ENCODE measurements at regions not wholly inside any gene's neighbourhood (a gene's known extent, or its start where the extent isn't known, plus 50 kb on each side); places are given as distances from the start of the nearest gene placed in this dataset.

DNA sequence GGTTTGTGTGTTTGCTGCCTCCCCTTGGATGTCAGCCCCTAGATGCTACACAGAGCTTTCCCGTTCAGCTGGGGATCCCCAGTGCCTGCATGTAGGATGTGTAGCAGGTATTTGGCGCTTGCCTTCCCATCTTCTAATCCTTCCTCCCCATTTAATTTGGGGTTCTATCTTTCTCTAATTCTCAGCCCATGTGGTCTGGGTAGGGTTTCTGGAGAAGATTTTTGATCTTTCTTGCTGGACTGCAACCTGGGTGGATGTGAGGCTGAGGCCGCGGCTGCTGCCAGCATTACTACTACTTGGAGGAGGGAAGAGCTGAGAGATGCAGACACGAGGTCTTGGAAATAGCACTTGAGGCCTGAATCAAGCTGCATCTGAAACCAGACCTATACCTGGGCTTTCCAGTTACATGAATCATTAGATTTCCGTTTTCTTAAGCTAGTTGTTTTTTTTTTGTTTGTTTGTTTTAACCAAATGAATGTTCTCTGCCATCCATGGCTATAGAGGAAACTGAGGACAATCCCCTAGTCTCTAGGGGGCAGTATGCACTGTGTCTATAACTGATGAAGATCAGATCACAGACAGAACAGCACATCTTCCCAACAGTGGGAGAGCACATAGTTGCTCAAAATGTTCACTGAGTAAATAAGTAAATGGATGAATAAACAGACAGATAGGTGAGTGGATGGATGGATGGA is 178.6 kb downstream of the FGF18 start:
- TF ChIP-seq, protein P1, sequence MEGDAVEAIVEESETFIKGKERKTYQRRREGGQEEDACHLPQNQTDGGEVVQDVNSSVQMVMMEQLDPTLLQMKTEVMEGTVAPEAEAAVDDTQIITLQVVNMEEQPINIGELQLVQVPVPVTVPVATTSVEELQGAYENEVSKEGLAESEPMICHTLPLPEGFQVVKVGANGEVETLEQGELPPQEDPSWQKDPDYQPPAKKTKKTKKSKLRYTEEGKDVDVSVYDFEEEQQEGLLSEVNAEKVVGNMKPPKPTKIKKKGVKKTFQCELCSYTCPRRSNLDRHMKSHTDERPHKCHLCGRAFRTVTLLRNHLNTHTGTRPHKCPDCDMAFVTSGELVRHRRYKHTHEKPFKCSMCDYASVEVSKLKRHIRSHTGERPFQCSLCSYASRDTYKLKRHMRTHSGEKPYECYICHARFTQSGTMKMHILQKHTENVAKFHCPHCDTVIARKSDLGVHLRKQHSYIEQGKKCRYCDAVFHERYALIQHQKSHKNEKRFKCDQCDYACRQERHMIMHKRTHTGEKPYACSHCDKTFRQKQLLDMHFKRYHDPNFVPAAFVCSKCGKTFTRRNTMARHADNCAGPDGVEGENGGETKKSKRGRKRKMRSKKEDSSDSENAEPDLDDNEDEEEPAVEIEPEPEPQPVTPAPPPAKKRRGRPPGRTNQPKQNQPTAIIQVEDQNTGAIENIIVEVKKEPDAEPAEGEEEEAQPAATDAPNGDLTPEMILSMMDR (IDR thresholded peaks at IDR 0.05; ENCODE audit: low read depth, low read length): peak; percentile 39; the same call in 1 of the 2 replicates
- no peak for TF ChIP-seq EZH2phosphoT487 (IDR thresholded peaks at IDR 0.05; ENCODE audit: low read depth)
